Activated T-cell treated with anti-CD3 and anti-CD28 coated beads, Interleukin-2, amount 50 U/mL, for 4 hours (primary cell): ENCODE measurements at regions not wholly inside any gene's neighbourhood (a gene's known extent, or its start where the extent isn't known, plus 50 kb on each side); places are given as distances from the start of the nearest gene placed in this dataset.

Experiments
- ATAC-seq, 2 donors: fragments of 200-7000 bp; cut with Tn5 transposase; one replicate each; pipeline ENCODE4 v1.10.0; 2021
- DNase-seq: peaks from one replicate; pipeline ENCODE4 v3.0.0-alpha.2; 2020
- H3K27me3 Mint-ChIP-seq: one replicate; pipeline ENCODE4 v1.8.0; 2021; ENCODE audit warnings: low read depth, mixed read lengths
- H3K36me3 Mint-ChIP-seq: one replicate; pipeline ENCODE4 v1.8.0; 2022; ENCODE audit warnings: mixed read lengths; ENCODE audit not compliant: insufficient read depth
- H3K4me1 Mint-ChIP-seq: one replicate; pipeline ENCODE4 v1.8.0; 2021; ENCODE audit warnings: low read depth, mixed read lengths
- H3K4me3 Mint-ChIP-seq: one replicate; pipeline ENCODE4 v1.8.0; 2021; ENCODE audit warnings: mild to moderate bottlenecking, moderate library complexity, mixed read lengths
- H3K9me3 Mint-ChIP-seq: one replicate; pipeline ENCODE4 v1.8.0; 2021; ENCODE audit warnings: mixed read lengths

DNA sequence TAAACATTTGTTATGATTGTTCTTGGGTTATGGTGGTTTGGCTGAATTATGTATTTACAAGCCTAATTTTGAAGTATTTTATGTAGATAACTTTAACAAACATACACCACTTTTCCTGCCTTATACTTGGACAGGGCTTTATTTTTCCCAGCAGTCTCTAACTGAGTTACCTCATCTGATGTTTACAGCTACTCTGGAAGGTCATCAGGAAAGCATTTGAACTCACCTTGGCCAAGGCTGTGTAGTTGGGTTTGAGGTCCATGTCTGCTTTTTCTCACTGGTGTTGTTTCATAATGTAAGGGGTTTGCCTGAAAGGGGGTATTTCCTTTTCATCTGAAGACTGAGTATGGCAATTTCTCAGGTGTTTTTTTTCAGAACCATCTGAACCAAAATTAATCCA is 193.5 kb downstream of the RWDD3 start:
- peaks cover 6% of the 10 kb centered on the region for H3K9me3 Mint-ChIP-seq
- no peak for ATAC-seq
- H3K27me3 Mint-ChIP-seq, result no peaks in the 10 kb centered on the region
- no peak overlapping the region for H3K4me3 Mint-ChIP-seq
- no peaks in the 10 kb centered on the region for H3K4me1 Mint-ChIP-seq
- DNase-seq, result no peak
- H3K36me3 Mint-ChIP-seq, result no peaks in the 10 kb centered on the region

DNA sequence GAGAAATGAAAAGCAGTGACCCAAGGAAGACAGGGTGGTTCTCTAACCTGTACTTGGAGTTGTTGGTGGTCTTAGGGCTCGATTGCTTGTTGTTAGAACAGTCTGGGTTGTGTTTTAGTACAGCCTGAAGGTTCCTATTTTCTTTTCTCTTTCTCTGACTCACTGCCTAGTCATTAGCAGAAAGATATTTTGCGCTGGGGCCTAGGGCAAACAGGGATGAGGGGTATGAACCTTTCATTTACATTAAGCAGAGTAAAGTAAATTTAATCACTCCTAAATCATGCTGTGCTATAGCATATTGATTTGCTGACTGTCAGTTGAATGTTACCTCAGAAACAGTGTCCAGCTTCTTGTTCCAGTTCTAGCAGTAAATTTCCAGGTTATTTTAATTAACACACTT is 197.2 kb downstream of the RWDD3 start:
- Mint-ChIP-seq H3K27me3 (no peaks in the 10 kb centered on the region), H3K36me3 (no peaks in the 10 kb centered on the region), H3K4me1 (no peaks in the 10 kb centered on the region), H3K9me3 (peaks cover 3% of the 10 kb centered on the region), H3K4me3 (no peak overlapping the region)
- DNase-seq (no peak), ATAC-seq (no peak)

DNA sequence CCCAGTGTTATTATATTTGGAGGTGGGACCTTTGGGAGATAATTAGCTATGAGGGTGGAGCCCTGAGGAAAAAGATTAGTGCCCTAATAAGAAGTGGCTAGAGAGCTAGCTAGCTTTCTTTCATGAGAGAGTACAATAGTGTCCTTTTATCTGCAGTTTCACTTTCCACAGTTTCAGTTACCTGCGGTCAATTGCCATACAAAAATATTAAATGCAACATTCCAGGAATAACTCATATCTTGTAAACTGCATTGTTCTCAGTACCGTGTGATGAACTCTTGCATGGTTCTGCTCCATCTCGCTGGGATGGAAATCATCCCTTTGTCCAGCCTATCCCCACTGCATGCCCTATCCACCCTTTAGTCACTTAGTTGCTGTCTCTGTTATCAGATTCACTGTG is 201.6 kb downstream of the RWDD3 start:
- DNase-seq, result no peak
- no peak for ATAC-seq
- Mint-ChIP-seq H3K36me3 (no peaks in the 10 kb centered on the region), H3K27me3 (no peaks in the 10 kb centered on the region), H3K9me3 (peaks cover 3% of the 10 kb centered on the region), H3K4me3 (no peak overlapping the region), H3K4me1 (no peaks in the 10 kb centered on the region)

DNA sequence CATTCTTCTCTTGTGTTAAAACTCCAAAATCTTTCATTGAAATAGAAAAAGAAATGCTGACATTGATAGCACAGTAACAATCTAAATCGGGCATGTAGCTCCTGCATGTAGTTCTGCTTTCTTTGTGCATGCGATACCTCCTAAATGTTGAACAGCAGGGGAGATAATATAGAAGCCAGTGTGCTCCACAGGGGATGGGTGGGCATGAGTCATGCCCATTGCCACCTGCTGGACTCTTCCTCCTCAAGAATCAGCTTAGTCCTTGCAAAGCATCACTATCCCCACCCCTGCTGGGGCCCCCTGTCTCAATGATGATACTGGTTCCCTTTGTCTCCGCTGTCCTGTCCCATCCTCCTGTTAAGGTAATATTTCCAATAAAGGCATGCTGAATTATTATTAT is 203.0 kb downstream of the RWDD3 start:
- ATAC-seq (no peak), DNase-seq (no peak)
- H3K4me1 Mint-ChIP-seq, result no peaks in the 10 kb centered on the region
- H3K4me3 Mint-ChIP-seq, result no peak overlapping the region
- H3K36me3 Mint-ChIP-seq, result no peaks in the 10 kb centered on the region
- H3K9me3 Mint-ChIP-seq, result peaks cover 3% of the 10 kb centered on the region
- no peaks in the 10 kb centered on the region for H3K27me3 Mint-ChIP-seq

DNA sequence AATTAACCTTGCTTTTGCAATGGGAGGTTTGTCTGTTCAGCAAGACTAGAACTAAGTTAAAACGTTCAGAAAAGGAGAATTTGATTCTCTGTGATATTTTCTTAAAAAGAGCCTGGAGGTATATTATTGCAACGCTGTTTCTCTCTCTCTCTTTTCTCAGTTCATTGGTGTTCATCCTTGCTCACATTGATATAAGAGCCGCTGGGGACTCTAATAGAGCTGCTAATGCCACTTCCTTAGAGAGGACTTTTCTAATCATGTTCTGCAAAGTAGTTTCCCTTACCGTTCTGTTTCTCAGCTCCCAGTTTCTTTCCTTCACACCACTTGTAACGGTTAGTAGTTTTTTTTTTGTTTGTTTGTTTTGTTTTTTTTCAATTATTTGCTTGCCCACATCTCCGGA is 203.8 kb downstream of the RWDD3 start:
- Mint-ChIP-seq H3K27me3 (no peaks in the 10 kb centered on the region), H3K4me1 (no peaks in the 10 kb centered on the region), H3K36me3 (no peaks in the 10 kb centered on the region), H3K9me3 (peaks cover 3% of the 10 kb centered on the region), H3K4me3 (no peak overlapping the region)
- DNase-seq (no peak), ATAC-seq (no peak)

DNA sequence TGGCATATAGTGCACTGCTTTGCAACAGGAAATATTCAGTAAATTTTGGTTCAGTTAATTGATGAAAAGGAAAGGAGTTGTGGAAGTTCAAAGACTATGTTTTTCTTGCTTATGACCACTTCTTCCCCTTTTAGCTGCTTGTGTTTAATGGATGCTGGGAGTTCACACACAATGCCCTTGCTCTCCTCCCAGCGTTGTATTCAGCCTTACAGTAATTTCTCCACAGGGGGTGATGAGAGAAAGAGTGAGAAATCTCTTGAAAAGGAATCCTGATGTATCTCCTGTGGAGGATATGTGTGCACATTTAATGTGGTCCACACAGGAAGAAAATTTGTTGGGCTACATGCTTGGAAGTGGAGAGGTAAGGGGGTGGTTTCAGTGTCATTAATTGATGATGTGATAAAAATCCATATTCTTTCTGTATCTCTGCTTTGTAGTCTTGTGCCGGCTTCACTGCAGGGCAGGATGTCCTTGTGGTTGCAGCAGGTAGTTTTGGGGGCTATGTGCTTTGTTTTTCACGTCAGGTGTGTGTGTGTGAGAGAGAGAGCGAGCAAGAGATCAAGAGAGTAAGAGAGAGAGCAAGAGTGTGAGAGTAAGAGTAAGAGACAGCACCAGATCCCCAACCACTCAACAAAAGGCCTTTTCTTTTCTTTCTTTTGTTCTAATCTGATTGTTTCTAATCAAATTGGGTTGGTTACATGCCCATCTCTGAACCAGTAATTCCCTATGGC is 204.4 kb downstream of the RWDD3 start:
- no peaks in the 10 kb centered on the region for H3K36me3 Mint-ChIP-seq
- H3K9me3 Mint-ChIP-seq, result peaks cover 3% of the 10 kb centered on the region
- ATAC-seq, result no peak
- H3K27me3 Mint-ChIP-seq, result no peaks in the 10 kb centered on the region
- H3K4me3 Mint-ChIP-seq, result no peak overlapping the region
- H3K4me1 Mint-ChIP-seq, result no peaks in the 10 kb centered on the region
- DNase-seq, result no peak

DNA sequence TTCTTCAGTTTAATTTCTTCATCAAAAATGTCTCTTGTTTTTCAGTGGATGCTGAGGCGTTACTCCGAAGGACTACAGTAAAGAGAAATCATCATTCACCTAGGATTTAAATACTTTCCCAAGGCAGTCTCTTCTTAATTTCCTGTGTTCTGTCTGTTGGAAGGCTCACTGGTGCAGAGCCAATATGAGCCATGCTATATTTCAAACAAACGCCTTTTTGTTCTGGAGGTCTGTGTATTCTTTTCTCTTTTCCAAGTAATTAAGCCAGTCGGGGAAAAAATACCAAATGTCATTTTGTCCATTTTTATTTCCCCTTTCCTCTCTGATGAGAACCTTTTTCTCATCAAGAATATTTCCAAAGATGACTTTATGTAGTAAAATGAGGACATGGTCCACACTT is 206.5 kb downstream of the RWDD3 start:
- Mint-ChIP-seq H3K27me3 (no peaks in the 10 kb centered on the region), H3K4me3 (no peak overlapping the region)
- no peak for ATAC-seq

DNA sequence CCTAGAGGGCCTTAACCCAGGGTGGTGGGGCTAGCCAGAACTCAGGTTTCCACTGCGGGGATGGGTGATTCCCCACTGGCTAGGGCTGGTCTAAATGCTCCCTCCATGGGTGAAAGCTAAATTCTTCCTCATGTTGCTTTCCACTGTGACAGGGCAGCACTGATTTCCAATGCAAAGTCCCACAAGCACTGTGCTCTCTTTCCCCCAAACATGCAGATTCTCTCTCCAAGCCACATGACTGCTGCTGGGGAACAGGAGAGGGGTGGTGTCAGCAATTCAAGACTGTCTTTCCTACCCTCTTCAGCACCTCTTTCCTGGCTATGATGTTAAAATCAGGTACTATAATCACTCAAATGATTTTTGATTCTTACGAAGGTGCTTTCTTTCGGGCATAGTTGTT is 215.5 kb downstream of the RWDD3 start:
- H3K4me1 Mint-ChIP-seq, result no peaks in the 10 kb centered on the region
- H3K9me3 Mint-ChIP-seq, result peaks cover 4% of the 10 kb centered on the region
- H3K27me3 Mint-ChIP-seq, result no peaks in the 10 kb centered on the region
- no peaks in the 10 kb centered on the region for H3K36me3 Mint-ChIP-seq
- ATAC-seq (no peak), DNase-seq (no peak)
- no peak overlapping the region for H3K4me3 Mint-ChIP-seq

More for the DNA sequence above, 206.5 kb downstream of the RWDD3 start:
- DNase-seq, result no peak
- H3K36me3 Mint-ChIP-seq, result no peaks in the 10 kb centered on the region
- H3K9me3 Mint-ChIP-seq, result no peaks in the 10 kb centered on the region
- no peaks in the 10 kb centered on the region for H3K4me1 Mint-ChIP-seq

DNA sequence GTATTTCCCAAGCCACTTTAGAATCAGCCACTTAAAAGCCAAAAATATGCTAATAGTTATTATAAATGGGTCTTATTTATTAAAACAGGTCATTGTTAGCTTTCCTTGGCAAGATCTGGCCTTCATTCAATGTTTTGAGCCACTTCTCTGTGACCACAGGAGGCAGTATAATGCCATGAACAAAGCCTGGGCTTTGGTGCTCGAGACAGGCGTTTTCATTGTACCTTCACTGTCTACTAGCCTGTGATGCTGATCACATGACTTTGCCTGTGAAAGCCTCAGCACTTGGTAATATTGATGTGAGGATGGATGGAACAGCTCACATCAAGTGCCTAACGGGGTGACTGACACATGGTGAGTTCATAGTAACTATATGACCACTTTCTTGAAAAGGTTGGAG is 217.0 kb downstream of the RWDD3 start:
- DNase-seq (no peak), ATAC-seq (no peak)
- Mint-ChIP-seq H3K9me3 (peaks cover 12% of the 10 kb centered on the region), H3K4me3 (no peak overlapping the region), H3K4me1 (no peaks in the 10 kb centered on the region), H3K27me3 (no peaks in the 10 kb centered on the region), H3K36me3 (no peaks in the 10 kb centered on the region)

DNA sequence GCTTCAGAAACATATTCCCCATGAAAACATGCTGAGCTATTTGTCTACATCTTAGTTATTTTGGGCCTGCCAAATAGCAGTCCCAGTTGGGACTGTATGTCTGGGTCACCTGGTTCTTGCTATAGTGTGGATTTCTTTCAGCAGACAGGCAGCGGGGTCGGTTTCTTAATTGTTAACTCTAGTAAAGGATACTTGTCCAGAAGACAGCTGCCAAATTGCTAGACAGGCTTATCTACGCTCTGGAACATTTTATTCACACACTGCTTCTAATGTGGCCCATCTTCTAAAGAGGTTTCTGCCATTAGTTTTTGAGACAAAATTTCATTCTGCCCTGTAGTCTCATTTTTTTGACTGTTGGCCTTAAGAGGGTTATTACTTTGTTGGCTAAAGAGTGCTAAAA is 217.9 kb downstream of the RWDD3 start:
- no peak overlapping the region for H3K4me3 Mint-ChIP-seq
- DNase-seq, result no peak
- no peak for ATAC-seq
- H3K4me1 Mint-ChIP-seq, result no peaks in the 10 kb centered on the region
- peaks cover 15% of the 10 kb centered on the region for H3K9me3 Mint-ChIP-seq
- H3K36me3 Mint-ChIP-seq, result no peaks in the 10 kb centered on the region
- H3K27me3 Mint-ChIP-seq, result no peaks in the 10 kb centered on the region

DNA sequence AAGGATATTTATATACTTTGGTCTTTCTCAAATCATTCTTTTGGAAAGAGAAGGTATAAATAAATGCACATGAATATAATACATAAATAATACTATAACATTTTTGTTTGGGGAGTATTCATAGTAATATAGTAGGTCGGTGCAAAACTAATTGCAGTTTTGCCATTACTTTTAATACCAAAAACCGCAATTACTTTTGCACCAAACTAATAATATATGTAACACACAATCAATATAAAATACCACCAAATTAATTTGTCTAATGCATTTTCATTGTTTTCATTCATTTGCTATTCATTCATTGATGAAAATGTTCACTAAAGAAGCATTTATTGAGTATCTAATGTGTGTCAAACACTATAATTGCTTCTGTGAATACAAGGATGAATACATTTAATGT is 219.0 kb downstream of the RWDD3 start:
- no peaks in the 10 kb centered on the region for H3K27me3 Mint-ChIP-seq
- peaks cover 10% of the 10 kb centered on the region for H3K9me3 Mint-ChIP-seq
- H3K36me3 Mint-ChIP-seq, result no peaks in the 10 kb centered on the region
- H3K4me3 Mint-ChIP-seq, result no peak overlapping the region
- ATAC-seq (no peak), DNase-seq (no peak)
- no peaks in the 10 kb centered on the region for H3K4me1 Mint-ChIP-seq

DNA sequence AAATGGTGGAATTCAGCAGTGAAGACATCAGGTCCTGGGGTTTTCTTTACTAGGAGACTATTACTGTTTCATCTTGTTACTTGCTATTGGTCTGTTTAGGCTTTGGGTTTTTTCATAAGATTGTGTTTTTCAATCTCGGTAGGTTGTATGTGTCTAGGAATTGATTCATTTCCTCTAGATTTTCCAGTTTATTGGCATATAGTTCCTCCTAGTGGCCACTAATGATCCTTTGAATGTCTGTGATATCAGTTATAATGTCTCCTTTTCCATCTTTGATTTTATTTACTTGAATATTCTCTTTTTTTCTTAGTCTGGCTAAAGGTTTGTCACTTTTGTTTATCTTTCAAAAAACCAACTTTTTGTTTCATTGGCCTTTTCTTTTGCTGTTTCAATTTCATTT is 233.0 kb downstream of the RWDD3 start:
- no peaks in the 10 kb centered on the region for H3K4me1 Mint-ChIP-seq
- peaks cover 10% of the 10 kb centered on the region for H3K9me3 Mint-ChIP-seq
- no peak for ATAC-seq

DNA sequence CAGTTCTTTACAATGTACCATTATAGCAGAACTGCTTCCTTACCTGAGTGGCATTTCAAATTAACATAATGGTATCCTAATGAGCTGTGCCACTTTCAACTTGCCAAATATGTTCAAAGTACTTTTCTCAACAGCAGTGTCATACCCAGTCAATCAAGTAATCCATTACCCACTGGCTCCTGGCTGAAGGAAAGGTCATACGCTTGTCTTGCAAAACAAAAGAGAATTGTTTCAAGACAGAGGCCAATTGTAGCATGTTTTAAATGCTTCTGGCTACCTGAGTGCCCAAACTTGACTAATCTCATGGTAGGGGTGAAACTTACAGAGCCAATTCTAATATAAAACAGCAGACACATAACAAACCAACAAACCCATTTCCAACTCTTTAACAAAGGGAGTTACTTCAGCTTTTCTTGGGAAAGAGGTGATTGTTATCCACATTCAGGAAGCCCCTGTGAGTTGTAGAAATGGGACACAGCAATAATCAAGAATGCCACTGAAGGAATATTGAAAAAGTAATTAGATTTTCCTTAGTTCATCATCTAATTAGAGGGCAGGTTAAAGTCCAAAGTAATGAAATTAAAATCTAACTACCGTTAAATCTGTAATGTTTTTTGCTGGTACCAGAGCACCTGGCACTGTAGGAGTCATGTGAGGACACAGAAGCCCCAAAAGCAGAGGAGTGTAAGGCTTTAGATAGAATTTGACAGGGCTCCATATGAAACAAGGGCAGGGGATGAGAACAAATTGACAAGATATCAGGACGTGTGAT is 241.9 kb downstream of the RWDD3 start:
- Mint-ChIP-seq H3K4me1 (no peaks in the 10 kb centered on the region), H3K4me3 (no peak overlapping the region), H3K36me3 (no peaks in the 10 kb centered on the region), H3K9me3 (peaks cover 11% of the 10 kb centered on the region), H3K27me3 (peaks cover 2% of the 10 kb centered on the region)
- ATAC-seq, result no peak
- no peak for DNase-seq

More for the DNA sequence above, 233.0 kb downstream of the RWDD3 start:
- no peak overlapping the region for H3K4me3 Mint-ChIP-seq
- no peaks in the 10 kb centered on the region for H3K36me3 Mint-ChIP-seq
- no peaks in the 10 kb centered on the region for H3K27me3 Mint-ChIP-seq
- no peak for DNase-seq

DNA sequence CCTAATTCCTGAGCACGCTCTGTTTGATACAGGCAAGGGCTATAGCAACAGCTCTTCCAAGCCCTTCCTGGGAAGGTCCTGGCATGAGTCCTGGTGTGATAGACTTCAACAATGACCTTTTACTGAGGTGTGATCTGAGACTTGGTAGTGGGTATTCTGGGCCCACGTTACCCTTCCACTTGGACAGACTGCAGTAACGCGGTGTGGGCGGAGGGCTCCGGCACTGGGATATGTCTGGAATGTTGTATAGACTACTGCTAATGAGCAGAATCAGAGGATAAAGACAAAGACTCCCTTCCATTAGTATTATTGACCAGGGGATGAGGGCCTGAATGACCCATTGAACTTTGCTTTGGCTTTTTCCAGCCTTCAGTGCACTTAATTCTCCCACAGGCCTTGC is 262.3 kb downstream of the RWDD3 start:
- no peaks in the 10 kb centered on the region for H3K36me3 Mint-ChIP-seq
- no peaks in the 10 kb centered on the region for H3K27me3 Mint-ChIP-seq

DNA sequence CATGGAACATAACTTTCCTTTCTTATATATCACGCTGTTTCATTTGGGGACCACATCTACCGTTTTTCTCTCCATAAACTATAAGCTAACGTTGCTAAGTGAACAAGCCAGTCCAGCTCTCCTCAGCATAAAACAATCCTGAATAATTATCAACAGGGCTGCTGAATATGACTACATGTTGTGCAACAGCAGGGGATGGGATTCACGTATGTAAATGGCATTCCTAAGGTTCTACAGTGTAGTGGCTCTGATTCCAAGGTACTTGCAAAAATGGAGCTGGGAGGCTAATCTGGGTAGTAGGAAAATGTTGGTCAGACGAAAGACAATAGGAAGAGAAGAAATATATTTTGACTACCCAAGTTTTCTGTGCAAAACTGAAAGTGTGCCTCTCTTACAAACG is 262.8 kb downstream of the RWDD3 start:
- ATAC-seq (no peak), DNase-seq (no peak)
- Mint-ChIP-seq H3K36me3 (no peaks in the 10 kb centered on the region), H3K9me3 (peaks cover 4% of the 10 kb centered on the region), H3K27me3 (no peaks in the 10 kb centered on the region), H3K4me3 (no peak overlapping the region), H3K4me1 (no peaks in the 10 kb centered on the region)

More for the DNA sequence above, 262.3 kb downstream of the RWDD3 start:
- H3K9me3 Mint-ChIP-seq, result peaks cover 4% of the 10 kb centered on the region
- H3K4me1 Mint-ChIP-seq, result no peaks in the 10 kb centered on the region
- no peak for DNase-seq
- no peak for ATAC-seq
- H3K4me3 Mint-ChIP-seq, result no peak overlapping the region
